ENCODE measurements at regions not wholly inside any gene's neighbourhood (a gene's known extent, or its start where the extent isn't known, plus 50 kb on each side); places are given as distances from the start of the nearest gene placed in this dataset.

GRCh38 chr12:68508576-68508975 lies 102.1 kb upstream of the RAP1B start:
- Mint-ChIP-seq H3K9me3 (peaks cover 11% of the 10 kb centered on the region), H3K4me3 (no peak overlapping the region), H3K27me3 (ENCODE audit: low read depth) (no peaks in the 10 kb centered on the region), H3K4me1 (ENCODE audit: low read depth) (no peaks in the 10 kb centered on the region), H3K27ac (no peak overlapping the region), H3K36me3 (ENCODE audit: low read depth) (peaks cover 12% of the 10 kb centered on the region)

GRCh38 chr12:68509242-68509641 lies 101.5 kb upstream of the RAP1B start:
- peaks cover 12% of the 10 kb centered on the region for H3K36me3 Mint-ChIP-seq (ENCODE audit: low read depth)
- H3K4me3 Mint-ChIP-seq, result no peak overlapping the region
- H3K27ac Mint-ChIP-seq, result no peak overlapping the region
- no peaks in the 10 kb centered on the region for H3K27me3 Mint-ChIP-seq (ENCODE audit: low read depth)
- H3K9me3 Mint-ChIP-seq, result peaks cover 10% of the 10 kb centered on the region
- H3K4me1 Mint-ChIP-seq (ENCODE audit: low read depth), result no peaks in the 10 kb centered on the region

GRCh38 chr12:68510397-68510796 lies 100.3 kb upstream of the RAP1B start:
- no peak overlapping the region for H3K27ac Mint-ChIP-seq
- no peaks in the 10 kb centered on the region for H3K4me1 Mint-ChIP-seq (ENCODE audit: low read depth)
- H3K27me3 Mint-ChIP-seq (ENCODE audit: low read depth), result no peaks in the 10 kb centered on the region
- H3K36me3 Mint-ChIP-seq (ENCODE audit: low read depth), result peaks cover 12% of the 10 kb centered on the region
- H3K4me3 Mint-ChIP-seq, result no peak overlapping the region
- H3K9me3 Mint-ChIP-seq, result peaks cover 10% of the 10 kb centered on the region

GRCh38 chr12:68514807-68515411 lies 95.8 kb upstream of the RAP1B start:
- H3K4me3 Mint-ChIP-seq, result no peak overlapping the region
- no peak overlapping the region for H3K27ac Mint-ChIP-seq
- no peaks in the 10 kb centered on the region for H3K4me1 Mint-ChIP-seq (ENCODE audit: low read depth)
- peaks cover 3% of the 10 kb centered on the region for H3K27me3 Mint-ChIP-seq (ENCODE audit: low read depth)
- H3K9me3 Mint-ChIP-seq, result peaks cover 4% of the 10 kb centered on the region
- peaks cover 2% of the 10 kb centered on the region for H3K36me3 Mint-ChIP-seq (ENCODE audit: low read depth)

- H3K4me3 Mint-ChIP-seq, result no peak overlapping the region
- peaks cover 4% of the 10 kb centered on the region for H3K9me3 Mint-ChIP-seq
- no peak overlapping the region for H3K27ac Mint-ChIP-seq
- H3K27me3 Mint-ChIP-seq (ENCODE audit: low read depth), result peaks cover 3% of the 10 kb centered on the region
- H3K4me1 Mint-ChIP-seq (ENCODE audit: low read depth), result no peaks in the 10 kb centered on the region
- H3K36me3 Mint-ChIP-seq (ENCODE audit: low read depth), result peaks cover 2% of the 10 kb centered on the region
These were observed 94.9 kb upstream of the RAP1B start for GRCh38 chr12:68515793-68516192.

DNA sequence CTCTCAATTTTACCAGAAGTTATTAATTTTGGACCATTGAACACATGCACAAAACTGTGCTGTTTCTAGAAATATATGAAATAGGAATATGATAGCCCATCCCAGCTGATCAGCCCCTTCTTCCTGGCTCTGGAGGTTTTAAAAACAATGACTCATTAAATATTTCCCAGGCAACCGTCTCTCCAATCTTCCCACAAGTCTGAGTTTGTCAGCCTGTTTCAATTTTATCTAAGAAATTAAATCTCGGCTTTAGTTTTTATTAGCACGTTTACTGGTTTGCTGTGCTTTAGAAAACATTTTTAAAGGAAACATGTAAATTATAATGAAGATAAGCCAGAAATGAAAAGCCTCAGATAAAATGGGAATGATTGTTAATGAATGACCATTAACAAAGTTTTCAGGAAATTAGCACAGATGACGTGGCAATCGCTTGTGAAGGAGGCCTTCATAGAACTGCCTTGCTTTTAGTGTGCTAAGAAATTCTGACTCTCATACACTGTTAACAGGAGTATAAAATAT lies 89.3 kb upstream of the RAP1B start:
- no peak overlapping the region for H3K4me3 Mint-ChIP-seq
- peaks cover 6% of the 10 kb centered on the region for H3K27me3 Mint-ChIP-seq (ENCODE audit: low read depth)
- peaks cover 1% of the 10 kb centered on the region for H3K4me1 Mint-ChIP-seq (ENCODE audit: low read depth)
- no peaks in the 10 kb centered on the region for H3K36me3 Mint-ChIP-seq (ENCODE audit: low read depth)
- no peak overlapping the region for H3K27ac Mint-ChIP-seq
- no peaks in the 10 kb centered on the region for H3K9me3 Mint-ChIP-seq

DNA sequence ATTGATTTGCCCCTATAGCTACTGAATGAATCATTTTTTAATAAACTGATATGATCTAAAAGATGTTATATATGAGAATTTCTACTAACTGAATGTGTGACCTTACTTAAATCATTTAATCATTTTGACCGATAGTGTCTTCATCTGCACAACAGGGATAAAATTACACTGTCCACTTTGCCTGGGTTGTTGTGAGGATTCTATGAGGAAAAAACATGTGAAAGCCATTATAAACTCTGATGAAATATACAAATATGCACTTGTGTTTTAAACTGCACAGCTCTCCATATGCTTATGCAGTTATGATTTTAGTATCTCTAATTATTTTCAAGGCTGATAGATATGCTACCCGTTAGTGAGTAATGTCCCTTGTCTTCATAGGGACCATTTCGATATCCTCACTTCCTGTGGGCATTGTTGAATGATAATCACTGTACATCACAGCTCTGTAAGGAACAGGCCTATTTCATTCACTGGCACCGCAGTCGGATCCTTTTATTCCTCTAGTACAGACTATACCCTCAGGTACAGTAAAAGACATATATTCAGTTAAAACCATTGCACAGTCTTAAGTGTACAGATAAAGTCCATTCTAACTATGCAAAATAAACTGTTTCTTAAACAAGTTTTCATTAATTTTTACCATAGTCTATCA lies 88.7 kb upstream of the RAP1B start:
- Mint-ChIP-seq H3K27ac (no peak overlapping the region), H3K9me3 (no peaks in the 10 kb centered on the region), H3K4me3 (no peak overlapping the region)

GRCh38 chr12:68529466-68529865 lies 81.2 kb upstream of the RAP1B start:
- no peak overlapping the region for H3K27ac Mint-ChIP-seq
- H3K4me3 Mint-ChIP-seq, result no peak overlapping the region
- no peaks in the 10 kb centered on the region for H3K36me3 Mint-ChIP-seq (ENCODE audit: low read depth)
- H3K9me3 Mint-ChIP-seq, result no peaks in the 10 kb centered on the region
- H3K27me3 Mint-ChIP-seq (ENCODE audit: low read depth), result no peaks in the 10 kb centered on the region
- H3K4me1 Mint-ChIP-seq (ENCODE audit: low read depth), result peaks cover 7% of the 10 kb centered on the region

More for the DNA sequence above, 88.7 kb upstream of the RAP1B start:
- Mint-ChIP-seq H3K36me3 (ENCODE audit: low read depth) (no peaks in the 10 kb centered on the region), H3K27me3 (ENCODE audit: low read depth) (peaks cover 3% of the 10 kb centered on the region), H3K4me1 (ENCODE audit: low read depth) (peaks cover 1% of the 10 kb centered on the region)

GRCh38 chr12:68529869-68530268 lies 80.8 kb upstream of the RAP1B start:
- no peaks in the 10 kb centered on the region for H3K9me3 Mint-ChIP-seq
- H3K27ac Mint-ChIP-seq, result no peak overlapping the region
- H3K4me1 Mint-ChIP-seq (ENCODE audit: low read depth), result peaks cover 7% of the 10 kb centered on the region
- H3K27me3 Mint-ChIP-seq (ENCODE audit: low read depth), result no peaks in the 10 kb centered on the region
- H3K36me3 Mint-ChIP-seq (ENCODE audit: low read depth), result no peaks in the 10 kb centered on the region
- no peak overlapping the region for H3K4me3 Mint-ChIP-seq

GRCh38 chr12:68530299-68530698 lies 80.4 kb upstream of the RAP1B start:
- Mint-ChIP-seq H3K36me3 (ENCODE audit: low read depth) (no peaks in the 10 kb centered on the region), H3K9me3 (no peaks in the 10 kb centered on the region), H3K27ac (no peak overlapping the region), H3K27me3 (ENCODE audit: low read depth) (no peaks in the 10 kb centered on the region), H3K4me3 (no peak overlapping the region), H3K4me1 (ENCODE audit: low read depth) (peaks cover 7% of the 10 kb centered on the region)

- Mint-ChIP-seq H3K9me3 (no peaks in the 10 kb centered on the region), H3K27ac (no peak overlapping the region), H3K4me1 (ENCODE audit: low read depth) (peaks cover 7% of the 10 kb centered on the region), H3K36me3 (ENCODE audit: low read depth) (no peaks in the 10 kb centered on the region), H3K27me3 (ENCODE audit: low read depth) (no peaks in the 10 kb centered on the region), H3K4me3 (no peak overlapping the region)
These were observed 79.7 kb upstream of the RAP1B start for GRCh38 chr12:68530965-68531364.

DNA sequence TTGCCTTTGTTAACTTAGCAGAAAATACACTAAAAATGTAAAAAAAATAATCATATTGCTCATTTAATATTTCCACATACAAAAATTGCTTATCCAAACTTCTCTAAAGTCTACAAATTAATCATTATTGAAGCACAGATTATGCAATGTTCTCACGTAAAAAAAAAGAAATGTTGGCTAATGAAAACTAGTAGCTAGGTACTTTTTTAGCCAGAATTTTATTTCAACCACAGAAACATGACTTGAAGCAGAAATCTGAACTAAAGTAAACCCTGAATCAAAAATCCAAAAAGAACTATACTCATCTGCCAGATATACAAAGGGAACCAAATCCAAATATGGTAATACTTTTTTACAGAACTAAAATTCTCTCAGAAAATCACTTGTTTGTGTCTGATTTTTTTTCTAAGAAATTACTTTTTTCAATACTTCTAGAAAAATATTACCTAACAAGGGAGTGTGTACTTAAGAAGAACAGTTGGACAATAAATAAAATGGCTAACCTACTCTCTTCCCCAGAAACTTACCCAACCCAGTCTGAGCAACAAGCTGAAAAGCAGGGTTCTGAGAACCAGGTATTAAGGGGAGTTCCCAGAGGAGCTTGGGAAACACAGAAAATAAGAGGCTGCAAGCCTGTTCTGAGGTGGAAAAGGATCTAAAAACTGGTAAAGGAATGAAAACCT lies 78.4 kb upstream of the RAP1B start:
- H3K27ac Mint-ChIP-seq, result no peak overlapping the region
- H3K27me3 Mint-ChIP-seq (ENCODE audit: low read depth), result no peaks in the 10 kb centered on the region
- no peaks in the 10 kb centered on the region for H3K9me3 Mint-ChIP-seq
- H3K36me3 Mint-ChIP-seq (ENCODE audit: low read depth), result no peaks in the 10 kb centered on the region
- H3K4me3 Mint-ChIP-seq, result no peak overlapping the region
- peaks cover 13% of the 10 kb centered on the region for H3K4me1 Mint-ChIP-seq (ENCODE audit: low read depth)

GRCh38 chr12:68532887-68533248 lies 77.8 kb upstream of the RAP1B start:
- Mint-ChIP-seq H3K27ac (no peak overlapping the region), H3K27me3 (ENCODE audit: low read depth) (no peaks in the 10 kb centered on the region), H3K36me3 (ENCODE audit: low read depth) (no peaks in the 10 kb centered on the region), H3K4me1 (ENCODE audit: low read depth) (peaks cover 13% of the 10 kb centered on the region), H3K4me3 (no peak overlapping the region), H3K9me3 (no peaks in the 10 kb centered on the region)

GRCh38 chr12:68534108-68534507 lies 76.6 kb upstream of the RAP1B start:
- Mint-ChIP-seq H3K9me3 (no peaks in the 10 kb centered on the region), H3K4me3 (no peak overlapping the region), H3K36me3 (ENCODE audit: low read depth) (no peaks in the 10 kb centered on the region), H3K27me3 (ENCODE audit: low read depth) (no peaks in the 10 kb centered on the region), H3K27ac (no peak overlapping the region), H3K4me1 (ENCODE audit: low read depth) (peaks cover 21% of the 10 kb centered on the region)

DNA sequence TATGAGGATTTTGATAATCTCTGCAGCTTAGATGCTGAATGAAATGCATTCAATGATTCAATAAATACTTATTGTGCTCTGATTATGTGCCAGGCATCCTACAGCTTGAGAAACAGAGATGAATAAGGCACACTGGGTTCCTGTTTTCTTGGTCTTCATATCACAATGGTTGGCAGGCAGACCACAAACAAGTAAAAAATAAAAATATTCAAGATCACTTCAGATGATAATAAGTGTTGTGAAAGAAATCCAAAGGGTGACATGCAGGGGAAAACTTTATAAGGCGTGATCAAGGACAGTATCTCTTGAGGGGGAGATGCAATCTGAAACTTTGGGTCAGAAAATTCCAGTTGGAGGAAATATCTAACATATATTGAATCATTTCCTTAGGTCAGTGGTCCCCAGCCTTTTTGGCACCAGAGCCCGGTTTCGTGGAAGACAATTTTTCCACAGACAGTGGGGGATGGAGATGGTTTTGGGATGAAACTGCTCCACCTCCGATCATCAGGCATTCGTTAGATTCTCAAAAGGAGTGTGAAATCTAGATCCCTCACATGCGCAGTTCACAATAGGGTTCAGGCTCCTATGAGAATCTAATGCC lies 73.7 kb upstream of the RAP1B start:
- H3K36me3 Mint-ChIP-seq (ENCODE audit: low read depth), result peaks cover 2% of the 10 kb centered on the region
- no peaks in the 10 kb centered on the region for H3K27me3 Mint-ChIP-seq (ENCODE audit: low read depth)
- H3K4me3 Mint-ChIP-seq, result no peak overlapping the region
- H3K9me3 Mint-ChIP-seq, result peaks cover 5% of the 10 kb centered on the region
- H3K27ac Mint-ChIP-seq, result no peak overlapping the region
- H3K4me1 Mint-ChIP-seq (ENCODE audit: low read depth), result peaks cover 41% of the 10 kb centered on the region

All from T-helper 1 cell treated with Interleukin-12 subunit alpha and Interleukin-12 subunit beta and Interleukin-4 antibody, amounts not matched to agents 30 μg/mL and 1 μg/mL, for 36 hours (primary cell).